ENCODE measurements at regions not wholly inside any gene's neighbourhood (a gene's known extent, or its start where the extent isn't known, plus 50 kb on each side); places are given as distances from the start of the nearest gene placed in this dataset.

GRCh38 chr10:109115179-109115578, 808.1 kb downstream of the XPNPEP1 start:
- H3K4me3 ChIP-seq (ENCODE audit: low read depth, low read length) = no peak overlapping the region
- DNase-seq (ENCODE audit: low read depth) = no peak
- TF ChIP-seq CTCF (IDR thresholded peaks at IDR 0.05; ENCODE audit: insufficient read depth, low read depth, low read length) = no peak

- no peak overlapping the region for H3K4me3 ChIP-seq (ENCODE audit: low read depth, low read length)
- peak; percentile 12 for DNase-seq (ENCODE audit: low read depth)
- no peak for TF ChIP-seq CTCF (IDR thresholded peaks at IDR 0.05; ENCODE audit: insufficient read depth, low read depth, low read length)
These were observed 808.7 kb downstream of the XPNPEP1 start for GRCh38 chr10:109114579-109114978.

- DNase-seq (ENCODE audit: low read depth) = no peak
- H3K4me3 ChIP-seq (ENCODE audit: low read depth, low read length) = no peak overlapping the region
- no peak for TF ChIP-seq CTCF (IDR thresholded peaks at IDR 0.05; ENCODE audit: insufficient read depth, low read depth, low read length)
These were observed 816.7 kb downstream of the XPNPEP1 start for GRCh38 chr10:109106604-109107003.

- H3K4me3 ChIP-seq (ENCODE audit: low read depth, low read length) = no peak overlapping the region
- no peak for DNase-seq (ENCODE audit: low read depth)
- TF ChIP-seq CTCF (IDR thresholded peaks at IDR 0.05; ENCODE audit: insufficient read depth, low read depth, low read length) = no peak
These were observed 817.6 kb downstream of the XPNPEP1 start for GRCh38 chr10:109105725-109106124.

GRCh38 chr10:109104806-109105205, 818.5 kb downstream of the XPNPEP1 start:
- TF ChIP-seq CTCF (IDR thresholded peaks at IDR 0.05; ENCODE audit: insufficient read depth, low read depth, low read length) = no peak
- no peak for DNase-seq (ENCODE audit: low read depth)

GRCh38 chr10:109103278-109103677, 820.0 kb downstream of the XPNPEP1 start:
- DNase-seq (ENCODE audit: low read depth) = no peak
- TF ChIP-seq CTCF (IDR thresholded peaks at IDR 0.05; ENCODE audit: insufficient read depth, low read depth, low read length) = no peak
- H3K4me3 ChIP-seq (ENCODE audit: low read depth, low read length) = no peak overlapping the region

More at GRCh38 chr10:109104806-109105205, 818.5 kb downstream of the XPNPEP1 start:
- H3K4me3 ChIP-seq (ENCODE audit: low read depth, low read length) = no peak overlapping the region

- TF ChIP-seq CTCF (IDR thresholded peaks at IDR 0.05; ENCODE audit: insufficient read depth, low read depth, low read length) = no peak
- DNase-seq (ENCODE audit: low read depth) = no peak
- H3K4me3 ChIP-seq (ENCODE audit: low read depth, low read length) = no peak overlapping the region
These were observed 833.5 kb downstream of the XPNPEP1 start for GRCh38 chr10:109089779-109090178.

Data from fibroblast of villous mesenchyme (primary cell).